ENCODE measurements at regions not wholly inside any gene's neighbourhood (a gene's known extent, or its start where the extent isn't known, plus 50 kb on each side); places are given as distances from the start of the nearest gene placed in this dataset.

DNA sequence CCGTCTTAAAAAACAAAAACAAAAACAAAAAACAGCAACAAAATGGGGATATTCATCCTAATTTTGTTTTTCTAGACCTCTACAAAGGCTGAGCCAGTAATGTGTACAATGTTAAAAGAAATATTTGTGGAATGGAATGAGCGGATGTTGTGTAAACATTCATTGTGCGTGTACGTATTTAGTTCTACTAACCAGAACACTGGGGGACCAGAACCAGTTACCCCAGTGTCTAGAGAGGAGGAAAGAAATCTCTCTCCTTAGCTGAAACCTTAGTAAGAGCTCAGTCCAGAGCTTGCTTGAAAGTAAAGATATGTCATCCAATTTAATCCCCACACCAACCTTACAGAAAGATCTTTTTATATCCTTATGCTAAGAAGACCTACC, 106.7 kb upstream of the CPEB4 start:
- no peak for DNase-seq (ENCODE audit: low spot score)

GRCh38 chr5:173781816-173782670, 106.1 kb upstream of the CPEB4 start:
- peak; percentile 87 for DNase-seq (ENCODE audit: low spot score)

- DNase-seq (ENCODE audit: low spot score) = no peak
Measured at GRCh38 chr5:173782671-173783101, 105.5 kb upstream of the CPEB4 start.

DNA sequence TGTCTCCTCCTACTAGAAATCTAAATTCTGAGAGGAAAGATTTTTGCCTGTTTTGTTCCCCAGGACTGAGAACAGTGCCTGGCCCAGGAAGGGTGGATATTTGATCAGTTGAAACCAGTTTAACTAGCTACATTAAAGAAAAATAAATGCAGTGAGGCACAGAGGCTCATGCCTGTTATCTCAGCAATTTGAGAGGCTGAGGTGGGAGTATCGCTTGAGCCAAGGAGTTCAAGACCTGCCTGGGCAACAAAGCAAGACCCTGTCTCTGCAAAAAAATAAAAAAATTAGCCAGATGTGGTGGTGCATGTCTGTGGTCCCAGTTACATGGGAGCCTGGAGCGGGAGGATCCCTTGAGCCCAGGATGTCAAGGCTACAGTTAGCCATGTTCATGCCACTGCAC, 104.8 kb upstream of the CPEB4 start:
- DNase-seq (ENCODE audit: low spot score) = no peak

- no peak for DNase-seq (ENCODE audit: low spot score)
Measured at GRCh38 chr5:173785400-173785799, 102.7 kb upstream of the CPEB4 start.

DNA sequence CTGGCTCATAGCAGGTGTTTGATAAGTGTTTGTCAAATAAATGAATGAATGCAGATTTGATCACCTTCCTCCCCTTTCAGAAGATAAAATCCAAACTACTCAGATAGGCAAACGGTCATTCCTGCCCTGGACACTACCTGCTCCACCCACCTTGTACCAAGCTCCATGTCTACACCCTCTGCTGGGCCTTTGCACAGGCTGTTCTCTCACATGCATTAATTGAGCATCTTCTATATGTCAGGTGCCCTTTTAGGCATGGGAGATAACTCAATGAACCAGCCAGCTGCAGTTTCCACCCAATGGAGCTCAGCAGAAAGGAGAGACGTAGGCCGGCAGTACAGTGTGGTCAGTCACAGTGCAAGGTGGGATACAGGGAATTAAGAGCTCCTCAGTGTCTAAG, 102.3 kb upstream of the CPEB4 start:
- DNase-seq (ENCODE audit: low spot score) = no peak

DNA sequence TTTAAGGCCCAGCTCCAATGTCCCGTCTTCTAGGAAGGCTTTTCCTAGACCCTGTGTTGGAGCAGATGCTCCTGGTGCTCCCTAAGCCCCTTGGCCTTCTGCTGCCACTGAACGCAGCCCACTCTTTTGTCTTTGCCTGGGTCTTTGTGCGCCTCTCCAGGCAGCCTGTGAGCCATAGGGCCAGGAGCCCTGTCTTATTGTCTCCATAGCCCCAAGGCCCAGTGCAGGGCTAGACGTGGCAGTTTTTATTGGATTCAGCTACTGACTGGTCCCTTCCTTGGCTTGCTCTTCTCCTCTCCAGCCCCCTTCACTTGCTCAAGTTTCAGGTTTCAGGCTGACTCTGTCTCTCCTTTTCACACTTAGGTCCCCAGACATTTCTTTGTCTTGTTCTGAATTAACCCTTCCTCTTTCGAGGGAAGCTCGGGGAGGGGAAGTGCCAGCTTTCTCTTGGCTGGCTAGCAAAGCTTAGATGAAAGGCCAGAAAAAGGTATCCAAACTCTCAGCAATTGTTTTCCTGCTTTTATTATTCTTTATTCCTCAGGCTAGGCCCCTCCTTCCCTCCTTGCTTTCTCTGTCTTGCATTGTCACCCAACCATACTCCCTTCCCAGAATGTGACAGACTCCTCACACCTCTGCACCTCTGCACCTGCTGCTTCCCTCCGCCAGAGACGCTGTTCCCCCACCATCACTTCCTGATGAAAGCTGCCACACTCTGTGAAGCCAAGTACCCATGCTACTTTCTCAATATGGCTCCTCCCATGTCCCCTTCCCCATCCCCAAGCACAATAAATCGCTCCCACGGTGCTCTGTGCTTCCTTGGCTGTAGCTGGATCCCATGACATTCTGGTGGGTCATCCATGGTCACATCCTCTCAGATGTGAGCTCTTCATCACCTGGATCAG, 101.6 kb upstream of the CPEB4 start:
- no peak for DNase-seq (ENCODE audit: low spot score)

DNA sequence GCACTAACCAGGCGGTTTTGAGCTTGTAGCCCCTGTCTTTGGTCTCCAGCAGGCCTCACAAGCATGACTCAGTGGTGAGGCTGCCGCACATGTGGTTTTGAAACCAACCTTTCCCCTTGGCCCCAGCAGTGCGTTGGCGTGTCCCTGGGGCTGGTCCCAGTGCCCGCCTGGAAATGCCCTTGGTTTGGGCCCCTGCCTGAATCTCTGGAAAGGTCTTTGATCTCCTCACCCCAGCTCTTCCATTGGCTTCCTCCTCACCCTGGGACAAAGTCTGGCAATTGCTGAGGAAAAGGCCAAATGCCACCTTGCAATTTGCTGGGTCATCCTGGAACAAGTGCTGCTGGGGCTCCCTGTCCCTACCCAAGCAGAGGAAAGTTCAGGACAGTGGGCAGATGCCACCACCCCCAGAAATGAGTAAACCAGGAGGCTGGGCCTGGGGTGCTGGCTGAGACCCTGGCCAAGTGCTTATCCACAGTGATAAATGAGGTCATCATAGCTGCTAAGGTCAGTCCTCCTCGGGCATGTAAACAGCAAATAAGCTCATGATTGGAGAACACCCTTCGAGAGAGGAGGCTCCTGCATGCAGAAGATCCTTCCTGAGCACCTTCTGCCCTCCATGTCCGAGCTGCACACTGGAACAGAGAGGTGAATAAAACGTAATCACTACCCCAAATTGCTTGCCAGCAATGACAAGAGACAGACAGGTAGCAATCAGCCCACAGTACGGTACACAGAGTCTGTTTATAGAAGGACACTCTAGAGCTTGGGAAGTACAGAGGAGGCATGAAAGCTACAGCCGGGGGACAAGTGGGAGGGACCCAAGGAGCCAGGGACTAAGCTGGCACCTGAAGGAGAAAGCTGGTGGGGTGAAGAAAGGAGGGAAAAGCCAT, 98.9 kb upstream of the CPEB4 start:
- DNase-seq (ENCODE audit: low spot score) = no peak

DNA sequence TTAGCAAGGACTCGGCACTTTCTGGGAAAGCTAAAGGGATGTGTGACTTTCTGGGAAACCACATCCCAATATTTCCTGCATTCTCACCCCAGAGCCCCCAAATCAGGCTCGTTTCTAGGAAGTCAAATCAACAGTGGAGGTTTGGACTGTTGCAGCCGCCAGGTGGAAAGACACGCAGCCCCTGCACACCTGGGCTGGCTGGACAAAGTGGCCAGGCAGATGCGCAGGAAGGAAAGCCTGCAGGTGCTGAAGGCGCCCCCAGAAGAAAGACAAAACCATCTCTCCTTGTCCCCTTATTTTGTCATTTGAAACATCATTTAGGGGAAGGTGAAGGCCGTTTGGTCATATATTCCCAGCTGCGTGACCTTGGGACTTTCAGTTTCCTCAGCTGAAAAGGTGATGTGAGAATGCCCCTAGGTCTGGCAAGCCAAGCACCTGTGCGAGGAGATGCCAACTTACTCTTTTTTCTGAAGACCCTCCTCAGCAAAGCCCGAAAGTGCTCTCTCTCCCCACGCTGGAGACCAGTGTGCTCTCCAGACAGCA, 97.9 kb upstream of the CPEB4 start:
- no peak for DNase-seq (ENCODE audit: low spot score)

GRCh38 chr5:173790836-173791546, 97.2 kb upstream of the CPEB4 start:
- DNase-seq (ENCODE audit: low spot score) = no peak

DNA sequence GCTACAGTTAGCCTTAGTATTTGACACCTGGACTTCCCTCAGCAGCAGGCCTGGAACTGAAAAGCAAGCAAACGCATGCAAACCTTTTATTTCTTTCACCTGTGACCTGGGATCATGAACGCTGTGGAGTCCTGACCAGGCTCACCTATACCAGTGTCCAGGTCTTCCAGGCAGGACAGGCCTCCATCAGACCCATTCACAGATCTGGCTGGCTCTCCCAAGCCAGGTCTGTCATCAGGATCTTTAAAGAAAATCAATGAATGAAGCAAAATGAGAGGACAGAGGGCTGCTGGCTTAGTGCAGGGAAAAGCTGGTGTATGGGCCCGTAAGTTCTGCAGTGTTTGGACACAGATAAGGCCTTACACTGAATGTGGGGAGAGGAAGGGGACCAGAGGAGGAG, 96.3 kb upstream of the CPEB4 start:
- DNase-seq (ENCODE audit: low spot score) = no peak

DNA sequence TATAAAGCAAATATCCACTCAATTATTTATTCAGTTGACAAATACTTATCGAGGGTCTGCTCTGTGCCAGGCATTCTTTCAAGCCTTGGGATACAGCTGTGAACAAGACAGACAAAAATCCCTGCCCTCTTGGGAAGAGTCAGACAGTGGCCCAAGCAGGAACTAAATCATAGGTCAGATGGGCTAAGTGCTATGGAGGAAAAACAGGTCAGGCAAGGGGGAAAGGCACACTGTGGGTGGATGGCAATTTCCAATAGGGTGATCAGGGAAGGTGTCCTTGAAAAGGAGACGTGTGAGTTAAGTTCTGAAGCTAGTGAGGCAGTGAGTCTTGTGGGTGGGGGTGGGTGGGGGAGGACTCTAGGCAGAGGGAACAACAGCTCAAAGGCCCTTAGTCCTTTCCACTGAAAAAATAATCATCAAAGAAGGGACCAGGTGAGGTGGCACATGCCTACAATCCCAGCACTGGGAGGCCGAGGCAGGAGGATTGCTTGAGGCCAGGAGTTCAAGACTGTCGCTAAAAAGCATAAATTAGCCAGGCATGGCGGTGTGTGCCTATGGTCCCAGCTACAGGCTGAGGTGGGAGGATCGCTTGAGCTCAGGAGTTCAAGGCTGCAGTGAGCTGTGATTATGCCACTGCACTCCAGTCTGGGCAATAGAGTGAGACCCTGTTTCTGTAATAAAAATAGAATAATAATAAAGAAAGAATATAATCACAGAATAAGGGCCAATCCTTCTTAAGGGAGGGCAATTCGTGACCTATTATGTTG, 95.2 kb upstream of the CPEB4 start:
- no peak for DNase-seq (ENCODE audit: low spot score)

DNA sequence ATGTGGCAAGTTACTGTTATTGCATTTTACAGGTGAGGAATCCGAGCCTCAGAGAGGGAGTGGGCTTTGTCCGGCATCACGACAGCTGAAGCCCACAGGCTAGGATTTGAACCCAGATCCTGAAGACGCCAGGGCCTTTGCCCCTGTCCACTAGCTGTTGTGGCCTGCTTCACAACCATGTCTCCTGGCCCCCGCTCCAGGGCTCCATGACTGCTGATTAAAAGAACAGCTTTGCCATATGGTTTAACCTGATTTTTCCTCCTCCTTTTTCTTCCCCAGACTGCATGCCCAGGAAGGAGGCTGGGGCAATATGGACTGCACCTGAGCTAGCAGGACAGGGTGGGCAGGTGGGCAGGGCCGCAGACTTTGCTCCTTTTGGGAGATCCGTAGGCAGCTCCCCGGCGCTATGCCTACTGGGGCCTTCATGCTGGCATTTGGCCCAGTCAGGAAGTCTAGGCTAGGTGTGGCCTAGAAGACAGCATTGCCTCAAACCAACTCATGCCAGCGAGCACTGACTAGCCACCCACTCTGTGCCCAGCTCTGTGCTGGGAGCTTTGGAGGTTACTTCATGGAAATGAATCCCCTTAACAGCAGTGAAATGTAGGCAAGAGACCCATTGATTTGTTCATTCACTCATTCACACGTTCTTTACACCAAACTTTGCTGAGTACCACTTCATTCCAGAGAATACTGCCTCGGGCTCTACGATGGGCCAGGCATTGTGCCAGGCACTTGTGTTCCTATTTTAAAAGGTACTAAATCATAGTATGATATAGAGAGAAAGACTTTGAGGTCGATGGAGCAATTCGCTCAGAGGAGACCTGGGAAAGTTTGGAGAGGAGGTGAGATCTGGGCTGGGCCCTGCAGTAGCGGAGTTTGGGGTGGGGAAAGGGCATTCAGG, 94.3 kb upstream of the CPEB4 start:
- peak; percentile 81 for DNase-seq (ENCODE audit: low spot score)

DNA sequence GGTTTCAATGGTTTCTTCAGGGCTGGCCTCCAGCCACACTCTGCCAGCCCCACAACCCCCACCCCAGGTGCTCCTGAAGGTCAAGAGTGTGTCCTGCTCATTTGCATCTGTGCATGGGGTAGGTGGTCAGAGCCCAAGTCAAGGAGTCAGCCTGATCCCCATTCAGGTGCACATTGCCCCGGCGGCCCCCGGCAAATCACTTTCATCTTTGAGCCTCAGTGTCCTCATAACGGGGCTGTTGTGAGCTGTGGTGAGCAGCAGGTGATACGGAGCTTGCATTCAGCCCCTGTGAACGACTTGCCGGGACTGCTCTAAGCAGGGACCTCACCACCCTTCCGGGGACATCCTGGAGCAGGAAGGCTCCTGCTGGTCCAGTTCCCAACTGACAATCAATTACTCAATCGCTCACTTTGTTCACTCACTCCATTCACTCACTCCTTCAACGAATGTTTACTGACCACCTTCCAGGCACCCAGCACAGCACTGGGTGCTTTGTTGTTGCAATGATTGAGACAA, 93.2 kb upstream of the CPEB4 start:
- DNase-seq (ENCODE audit: low spot score) = no peak

DNA sequence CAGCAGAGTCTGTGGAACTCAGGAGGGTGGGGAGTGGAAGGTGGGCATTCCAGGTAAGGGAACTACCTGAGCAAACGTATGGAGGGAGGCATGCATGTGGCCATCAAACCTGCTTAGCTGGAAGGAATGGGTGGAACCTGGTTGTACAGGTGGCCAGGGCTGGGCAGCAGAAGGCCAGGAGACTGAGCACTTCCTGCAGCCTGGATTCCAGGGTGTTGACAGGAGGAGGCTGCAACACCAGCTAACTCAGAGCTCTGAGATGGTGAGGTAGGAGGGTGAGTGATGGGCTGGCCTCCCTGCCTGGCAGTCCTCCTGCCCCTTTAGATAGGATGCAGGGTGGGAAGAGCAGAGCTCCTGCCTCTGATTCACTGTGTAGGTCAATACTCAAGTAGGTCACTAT, 92.5 kb upstream of the CPEB4 start:
- peak; percentile 29 for DNase-seq (ENCODE audit: low spot score)

GRCh38 chr5:173796721-173797495, 91.2 kb upstream of the CPEB4 start:
- no peak for DNase-seq (ENCODE audit: low spot score)

DNA sequence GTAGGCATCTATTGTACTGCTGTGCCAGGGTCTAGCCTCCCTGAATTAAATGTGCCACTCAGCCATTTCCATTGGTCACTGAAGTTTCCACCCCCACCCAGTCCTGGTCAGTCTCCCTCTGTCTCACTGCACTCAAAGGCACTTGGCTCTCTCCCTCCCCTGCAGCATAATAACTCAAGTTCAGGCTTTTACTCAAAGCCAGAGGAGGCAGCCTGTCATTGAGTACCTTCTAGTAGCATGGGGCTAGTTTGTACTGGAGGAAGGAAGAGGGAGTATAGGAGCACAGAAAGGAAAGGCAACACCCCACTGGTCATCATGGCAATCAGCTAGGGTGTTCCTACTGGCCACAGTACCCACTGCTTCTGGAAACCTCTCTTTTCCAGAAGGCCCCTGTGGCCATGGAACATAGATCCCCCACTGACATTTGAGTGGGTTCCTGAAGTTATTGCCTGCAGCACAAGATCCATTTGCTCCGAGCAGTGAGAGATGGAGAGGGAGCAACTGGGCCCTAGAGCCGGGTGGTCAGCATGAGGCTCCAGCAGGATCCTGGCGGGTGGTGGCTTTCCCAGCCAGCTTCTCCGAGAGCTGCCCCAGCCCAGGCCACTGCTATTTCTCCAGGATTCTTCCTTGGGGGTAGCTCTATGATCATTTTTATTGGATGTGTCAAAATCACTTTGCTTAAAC, 89.9 kb upstream of the CPEB4 start:
- DNase-seq (ENCODE audit: low spot score) = no peak

All from mucosa of gallbladder (tissue), 1 donor.